ENCODE measurements at regions not wholly inside any gene's neighbourhood (a gene's known extent, or its start where the extent isn't known, plus 50 kb on each side); places are given as distances from the start of the nearest gene placed in this dataset.
A peak's percentile ranks its signal among the peaks of the same experiment; 100 is the strongest.

- TF ChIP-seq EGR2 (tag by site-specific recombination; IDR thresholded peaks at IDR 0.05; ENCODE audit: low read depth) (peak; percentile 29; the same call in 1 of the 2 replicates), ZIC2 (tag by site-specific recombination; IDR thresholded peaks at IDR 0.05) (peak; percentile 60), IKZF3 (tag by site-specific recombination; IDR thresholded peaks at IDR 0.05) (no peak), SP3 (tag by site-specific recombination; IDR thresholded peaks at IDR 0.05) (no peak)
- TF ChIP-seq, protein P1, sequence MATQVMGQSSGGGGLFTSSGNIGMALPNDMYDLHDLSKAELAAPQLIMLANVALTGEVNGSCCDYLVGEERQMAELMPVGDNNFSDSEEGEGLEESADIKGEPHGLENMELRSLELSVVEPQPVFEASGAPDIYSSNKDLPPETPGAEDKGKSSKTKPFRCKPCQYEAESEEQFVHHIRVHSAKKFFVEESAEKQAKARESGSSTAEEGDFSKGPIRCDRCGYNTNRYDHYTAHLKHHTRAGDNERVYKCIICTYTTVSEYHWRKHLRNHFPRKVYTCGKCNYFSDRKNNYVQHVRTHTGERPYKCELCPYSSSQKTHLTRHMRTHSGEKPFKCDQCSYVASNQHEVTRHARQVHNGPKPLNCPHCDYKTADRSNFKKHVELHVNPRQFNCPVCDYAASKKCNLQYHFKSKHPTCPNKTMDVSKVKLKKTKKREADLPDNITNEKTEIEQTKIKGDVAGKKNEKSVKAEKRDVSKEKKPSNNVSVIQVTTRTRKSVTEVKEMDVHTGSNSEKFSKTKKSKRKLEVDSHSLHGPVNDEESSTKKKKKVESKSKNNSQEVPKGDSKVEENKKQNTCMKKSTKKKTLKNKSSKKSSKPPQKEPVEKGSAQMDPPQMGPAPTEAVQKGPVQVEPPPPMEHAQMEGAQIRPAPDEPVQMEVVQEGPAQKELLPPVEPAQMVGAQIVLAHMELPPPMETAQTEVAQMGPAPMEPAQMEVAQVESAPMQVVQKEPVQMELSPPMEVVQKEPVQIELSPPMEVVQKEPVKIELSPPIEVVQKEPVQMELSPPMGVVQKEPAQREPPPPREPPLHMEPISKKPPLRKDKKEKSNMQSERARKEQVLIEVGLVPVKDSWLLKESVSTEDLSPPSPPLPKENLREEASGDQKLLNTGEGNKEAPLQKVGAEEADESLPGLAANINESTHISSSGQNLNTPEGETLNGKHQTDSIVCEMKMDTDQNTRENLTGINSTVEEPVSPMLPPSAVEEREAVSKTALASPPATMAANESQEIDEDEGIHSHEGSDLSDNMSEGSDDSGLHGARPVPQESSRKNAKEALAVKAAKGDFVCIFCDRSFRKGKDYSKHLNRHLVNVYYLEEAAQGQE (tag by site-specific recombination; IDR thresholded peaks at IDR 0.05), result no peak
- CTCF ChIA-PET, result interaction anchor here (0.5 to 1.6 kb wide), 2 partner anchors 160 to 223 kb away, joined by 3 read pairs; no protein-coding TSS in a partner anchor
- Histone ChIP-seq H3K36me3 (ENCODE audit: control insufficient read depth in 2 of 2, insufficient read depth in 1 of 2, low read length in 2 of 2) (no peaks in the 10 kb centered on the region), H3K4me3 (ENCODE audit: low read depth, low read length) (no peak overlapping the region), H3K9me3 (ENCODE audit: control insufficient read depth, insufficient read depth, low read depth, low read length) (no peaks in the 10 kb centered on the region), H3K4me1 (ENCODE audit: control insufficient read depth, insufficient read depth, low read length) (no peaks in the 10 kb centered on the region), H3K27ac (ENCODE audit: extremely low read depth, low read depth, low read length) (no peak overlapping the region)
- POLR2A ChIA-PET, result interaction anchor here (1.0 kb wide), 1 partner anchor 11 kb away, joined by 3 read pairs; no protein-coding TSS in a partner anchor
These were observed 250.9 kb upstream of the RREB1 start for GRCh38 chr6:6856538-6857523.

DNA sequence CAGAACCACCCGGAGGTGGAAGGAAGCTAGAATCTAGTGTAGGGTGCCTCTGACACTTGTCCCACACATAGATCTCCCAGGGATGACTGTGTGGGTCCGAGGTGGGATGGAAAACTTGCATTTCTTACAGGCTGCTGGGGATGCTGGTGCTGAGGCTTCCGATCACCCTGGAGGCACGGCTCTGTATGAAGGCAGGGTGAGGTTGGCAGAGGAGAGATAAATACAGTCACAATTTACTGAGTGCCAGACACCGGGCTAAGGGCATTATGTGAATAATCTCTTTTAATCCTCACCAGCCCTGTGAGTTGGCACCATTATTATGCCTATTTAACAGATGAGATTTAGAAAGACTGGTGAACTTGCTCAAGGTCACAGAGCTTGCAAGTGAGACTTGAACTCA is 250.2 kb upstream of the RREB1 start:
- Histone ChIP-seq H3K4me3 (ENCODE audit: low read depth, low read length) (no peak overlapping the region), H3K4me1 (ENCODE audit: control insufficient read depth, insufficient read depth, low read length) (no peaks in the 10 kb centered on the region), H3K27ac (ENCODE audit: extremely low read depth, low read depth, low read length) (no peak overlapping the region), H3K9me3 (ENCODE audit: control insufficient read depth, insufficient read depth, low read depth, low read length) (no peaks in the 10 kb centered on the region), H3K36me3 (ENCODE audit: control insufficient read depth in 2 of 2, insufficient read depth in 1 of 2, low read length in 2 of 2) (no peaks in the 10 kb centered on the region)
- POLR2A ChIA-PET, result no interaction called here
- TF ChIP-seq ZNF398 (tag by site-specific recombination; IDR thresholded peaks at IDR 0.05) (no peak), ZNF37A (tag by site-specific recombination; IDR thresholded peaks at IDR 0.05) (no peak), ZNF223 (tag by site-specific recombination; IDR thresholded peaks at IDR 0.05) (no peak), ZNF175 (tag by site-specific recombination; IDR thresholded peaks at IDR 0.05) (no peak), ZNF133 (tag by site-specific recombination; IDR thresholded peaks at IDR 0.05) (no peak), ZNF184 (tag by site-specific recombination; IDR thresholded peaks at IDR 0.05) (no peak), KLF8 (tag by site-specific recombination; IDR thresholded peaks at IDR 0.05) (no peak), TRIM28 (IDR thresholded peaks at IDR 0.05; ENCODE audit: borderline replicate concordance, low read length) (no peak), ZNF510 (tag by site-specific recombination; IDR thresholded peaks at IDR 0.05; ENCODE audit: insufficient replicate concordance) (no peak), ZNF624 (tag by site-specific recombination; IDR thresholded peaks at IDR 0.05) (no peak), ZNF626 (tag by site-specific recombination; IDR thresholded peaks at IDR 0.05) (no peak), ZNF157 (tag by site-specific recombination; IDR thresholded peaks at IDR 0.05) (no peak), ZNF843 (tag by site-specific recombination; IDR thresholded peaks at IDR 0.05) (no peak)
- TF ChIP-seq, protein P2, sequence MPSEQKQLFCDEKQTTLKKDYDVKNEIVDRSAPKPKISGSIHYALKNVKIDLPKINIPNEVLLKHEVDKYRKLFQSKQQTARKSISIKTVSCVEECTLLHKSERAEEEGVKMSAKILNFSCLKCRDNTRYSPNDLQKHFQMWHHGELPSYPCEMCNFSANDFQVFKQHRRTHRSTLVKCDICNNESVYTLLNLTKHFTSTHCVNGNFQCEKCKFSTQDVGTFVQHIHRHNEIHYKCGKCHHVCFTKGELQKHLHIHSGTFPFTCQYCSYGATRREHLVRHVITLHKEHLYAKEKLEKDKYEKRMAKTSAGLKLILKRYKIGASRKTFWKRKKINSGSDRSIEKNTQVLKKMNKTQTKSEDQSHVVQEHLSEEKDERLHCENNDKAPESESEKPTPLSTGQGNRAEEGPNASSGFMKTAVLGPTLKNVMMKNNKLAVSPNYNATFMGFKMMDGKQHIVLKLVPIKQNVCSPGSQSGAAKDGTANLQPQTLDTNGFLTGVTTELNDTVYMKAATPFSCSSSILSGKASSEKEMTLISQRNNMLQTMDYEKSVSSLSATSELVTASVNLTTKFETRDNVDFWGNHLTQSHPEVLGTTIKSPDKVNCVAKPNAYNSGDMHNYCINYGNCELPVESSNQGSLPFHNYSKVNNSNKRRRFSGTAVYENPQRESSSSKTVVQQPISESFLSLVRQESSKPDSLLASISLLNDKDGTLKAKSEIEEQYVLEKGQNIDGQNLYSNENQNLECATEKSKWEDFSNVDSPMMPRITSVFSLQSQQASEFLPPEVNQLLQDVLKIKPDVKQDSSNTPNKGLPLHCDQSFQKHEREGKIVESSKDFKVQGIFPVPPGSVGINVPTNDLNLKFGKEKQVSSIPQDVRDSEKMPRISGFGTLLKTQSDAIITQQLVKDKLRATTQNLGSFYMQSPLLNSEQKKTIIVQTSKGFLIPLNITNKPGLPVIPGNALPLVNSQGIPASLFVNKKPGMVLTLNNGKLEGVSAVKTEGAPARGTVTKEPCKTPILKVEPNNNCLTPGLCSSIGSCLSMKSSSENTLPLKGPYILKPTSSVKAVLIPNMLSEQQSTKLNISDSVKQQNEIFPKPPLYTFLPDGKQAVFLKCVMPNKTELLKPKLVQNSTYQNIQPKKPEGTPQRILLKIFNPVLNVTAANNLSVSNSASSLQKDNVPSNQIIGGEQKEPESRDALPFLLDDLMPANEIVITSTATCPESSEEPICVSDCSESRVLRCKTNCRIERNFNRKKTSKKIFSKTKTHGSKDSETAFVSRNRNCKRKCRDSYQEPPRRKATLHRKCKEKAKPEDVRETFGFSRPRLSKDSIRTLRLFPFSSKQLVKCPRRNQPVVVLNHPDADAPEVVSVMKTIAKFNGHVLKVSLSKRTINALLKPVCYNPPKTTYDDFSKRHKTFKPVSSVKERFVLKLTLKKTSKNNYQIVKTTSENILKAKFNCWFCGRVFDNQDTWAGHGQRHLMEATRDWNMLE (tag by site-specific recombination; conservative IDR thresholded peaks at IDR 0.05; ENCODE audit: low read depth), result no peak
- CTCF ChIA-PET, result interaction anchor here (1.6 kb wide), 1 partner anchor 161 kb away, joined by 3 read pairs; no protein-coding TSS in a partner anchor

Measured in HEK293 (cell line).